Superior temporal gyrus (tissue), 1 donor: ENCODE measurements at regions not wholly inside any gene's neighbourhood (a gene's known extent, or its start where the extent isn't known, plus 50 kb on each side); places are given as distances from the start of the nearest gene placed in this dataset.
A peak's percentile ranks its signal among the peaks of the same experiment; 100 is the strongest.
"Not testable (repeated sequence)": the region's sequence is repeated elsewhere in the genome, so short reads cannot be mapped to it uniquely, and the experiment has no call there.

Experiments used
- DNase-seq: peaks from one replicate; pipeline ENCODE4 v3.0.0-alpha.2; 2016; ENCODE audit errors: extremely low spot score

- no peak for DNase-seq
Measured at GRCh38 chrX:13476384-13476783, 93.0 kb upstream of the EGFL6 start.

- no peak for DNase-seq
Measured at GRCh38 chrX:13474164-13474516, 95.3 kb upstream of the EGFL6 start.

DNA sequence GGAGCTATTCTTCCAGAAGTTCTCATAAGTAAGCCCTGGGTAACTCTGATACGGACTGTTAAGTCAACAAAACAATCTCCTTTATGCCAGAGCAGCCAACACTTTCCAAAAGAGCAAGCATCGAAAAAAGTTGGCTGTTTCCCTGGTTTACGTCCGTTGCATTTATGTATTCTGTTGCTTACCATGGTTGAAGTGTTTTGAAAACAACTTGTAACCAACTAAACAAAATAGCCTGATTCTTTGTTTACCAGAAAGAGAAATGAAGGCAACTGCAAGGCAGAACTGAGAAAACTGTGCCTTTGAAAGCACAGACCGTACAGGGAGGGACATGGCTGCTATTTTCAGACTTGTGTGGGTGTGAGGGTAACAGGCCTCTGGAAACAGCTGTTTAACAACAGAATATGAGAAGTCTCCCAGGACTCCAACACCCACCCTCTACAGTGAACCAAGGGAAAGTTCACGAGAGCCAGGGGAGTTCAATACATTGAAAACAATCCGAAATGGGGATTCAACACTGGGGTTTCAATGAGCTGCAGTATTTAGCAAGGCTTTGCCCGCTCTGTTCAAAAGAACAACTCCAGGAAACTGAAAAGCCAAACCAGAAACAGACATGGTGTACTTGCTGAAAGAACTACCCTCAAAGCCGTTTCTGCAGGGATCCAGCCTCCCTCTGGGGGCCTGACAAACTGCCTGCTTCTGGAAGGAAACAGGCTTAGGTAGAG is 95.8 kb upstream of the EGFL6 start:
- peak; percentile 25 for DNase-seq

- DNase-seq = no peak
Measured at GRCh38 chrX:13472975-13473374, 96.4 kb upstream of the EGFL6 start.

- DNase-seq = no peak
Measured at GRCh38 chrX:13471269-13471668, 98.1 kb upstream of the EGFL6 start.

DNA sequence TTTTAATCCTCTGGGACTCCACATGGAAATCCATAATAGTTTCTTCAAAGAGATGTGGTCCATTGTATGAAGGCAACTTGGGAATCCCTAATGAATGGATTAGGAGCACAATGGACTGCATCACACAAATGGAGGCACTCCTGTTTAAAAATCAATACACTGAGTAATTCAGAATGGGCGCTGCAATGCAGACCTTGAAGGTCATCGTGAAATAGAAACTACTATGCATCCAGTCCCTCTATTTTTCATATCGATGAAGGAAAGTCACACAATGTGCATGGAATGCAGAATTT is 98.8 kb upstream of the EGFL6 start:
- no peak for DNase-seq

DNA sequence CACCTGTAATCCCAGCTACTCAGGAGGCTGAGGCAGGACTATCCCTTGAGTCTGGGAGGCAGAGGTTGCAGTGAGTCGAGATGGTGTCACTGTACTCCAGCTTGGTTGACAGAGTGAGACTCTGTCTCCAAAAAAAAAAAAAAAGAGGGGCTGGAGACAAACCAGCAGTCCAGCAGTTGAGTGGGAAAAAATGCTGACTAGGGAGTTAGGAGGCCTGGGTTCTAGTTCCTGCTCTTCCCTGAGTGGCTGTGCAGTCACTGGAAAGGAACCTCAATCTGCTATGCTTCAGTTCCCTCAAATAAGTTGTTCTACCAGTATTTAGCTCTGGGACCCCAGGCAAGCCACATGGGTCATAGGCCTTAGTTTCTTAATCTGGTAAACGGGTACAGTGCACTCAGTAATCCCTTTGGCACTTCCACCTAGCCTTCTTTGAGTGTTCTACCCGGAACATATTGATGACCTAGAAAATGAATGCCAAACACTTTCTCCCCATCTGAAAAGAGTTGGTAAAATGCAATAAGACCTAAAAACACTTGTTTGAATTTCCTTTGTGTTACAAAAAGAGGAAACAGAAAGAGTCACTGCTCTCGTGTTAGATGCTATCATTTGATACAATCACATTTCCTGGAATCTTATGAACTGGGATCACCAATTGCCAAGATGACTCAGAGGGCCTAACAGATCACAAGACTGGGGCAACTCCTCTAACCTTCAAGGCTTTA is 99.3 kb upstream of the EGFL6 start:
- no peak for DNase-seq

- no peak for DNase-seq
Measured at GRCh38 chrX:13468096-13468495, 101.3 kb upstream of the EGFL6 start.

DNA sequence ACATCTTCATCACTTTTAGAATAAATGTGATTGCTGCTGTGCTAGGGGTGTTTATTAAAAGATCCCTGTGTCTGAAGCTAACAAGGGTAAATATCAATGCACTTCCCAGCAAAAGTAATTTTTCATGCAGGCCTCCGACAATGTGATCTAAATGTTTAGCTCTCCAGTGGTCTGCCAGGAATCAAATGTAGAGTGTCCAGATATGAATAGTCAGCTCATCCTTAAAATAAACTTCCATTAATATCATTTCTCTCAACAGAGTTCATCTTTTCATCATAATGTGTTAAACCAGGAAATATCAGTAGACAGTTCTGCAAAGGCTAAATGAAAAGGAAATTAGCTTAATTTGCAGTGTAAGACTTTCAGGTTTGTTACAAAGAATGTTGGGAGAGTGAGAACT is 102.2 kb upstream of the EGFL6 start:
- DNase-seq = no peak

- DNase-seq = no peak
Measured at GRCh38 chrX:13464599-13465275, 104.7 kb upstream of the EGFL6 start.

DNA sequence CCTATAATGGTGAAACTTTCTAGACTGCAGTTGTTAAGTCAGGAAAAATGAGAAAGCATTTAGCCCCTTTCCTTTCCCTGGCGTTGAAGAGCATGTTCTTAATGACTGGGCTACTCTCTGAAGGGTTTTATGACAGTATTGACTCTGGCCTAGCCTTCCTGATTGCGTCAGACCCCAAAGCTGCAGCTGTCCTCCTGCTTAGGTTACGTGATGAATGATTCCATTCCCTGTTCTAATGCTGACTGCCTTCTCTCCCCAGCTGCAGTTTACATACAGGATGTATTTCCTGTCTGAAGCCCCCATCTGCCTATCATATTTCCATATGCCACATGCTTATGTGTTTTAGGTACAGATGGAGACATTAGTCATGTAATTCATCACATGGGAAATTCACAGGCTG is 105.8 kb upstream of the EGFL6 start:
- no peak for DNase-seq

- DNase-seq = no peak
Measured at GRCh38 chrX:13452283-13452682, 117.1 kb upstream of the EGFL6 start.

DNA sequence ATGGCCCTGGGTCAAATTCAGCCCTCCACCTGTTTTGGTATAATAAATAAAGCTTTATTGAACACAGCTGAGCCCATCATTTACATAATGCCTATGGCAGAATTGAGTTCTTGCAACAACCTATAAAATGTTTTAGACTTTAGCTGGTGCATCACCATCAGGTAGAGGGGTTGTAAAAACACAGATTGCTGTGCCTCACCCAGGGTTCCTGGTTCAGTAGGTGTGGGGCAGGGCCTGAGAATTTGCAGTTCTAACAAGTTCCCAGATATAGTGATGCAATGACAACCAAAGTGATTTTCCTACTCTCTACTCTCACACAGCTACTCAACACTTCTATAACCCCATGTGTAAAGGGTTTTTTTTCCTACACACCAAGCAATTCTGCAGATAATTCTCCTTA is 120.0 kb upstream of the EGFL6 start:
- no peak for DNase-seq

DNA sequence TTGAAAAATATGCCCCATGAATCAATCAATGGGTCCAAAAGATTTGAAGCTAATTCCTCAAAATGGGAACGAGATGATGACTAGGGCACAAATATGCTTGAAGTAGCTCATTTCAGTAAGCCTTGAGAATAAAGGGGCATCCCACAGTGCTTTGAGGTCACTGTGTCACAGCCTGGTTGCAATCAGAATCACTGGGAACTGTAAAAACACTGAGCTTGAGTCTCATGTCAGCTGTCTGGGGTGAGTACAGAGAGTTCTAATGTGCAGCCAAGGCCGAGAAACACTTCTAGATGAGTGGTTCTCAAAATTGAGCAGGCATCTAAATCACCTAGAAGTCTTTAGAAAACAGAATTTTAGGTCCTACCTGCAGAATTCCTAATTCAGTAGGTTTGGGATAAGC is 120.5 kb upstream of the EGFL6 start:
- no peak for DNase-seq

DNA sequence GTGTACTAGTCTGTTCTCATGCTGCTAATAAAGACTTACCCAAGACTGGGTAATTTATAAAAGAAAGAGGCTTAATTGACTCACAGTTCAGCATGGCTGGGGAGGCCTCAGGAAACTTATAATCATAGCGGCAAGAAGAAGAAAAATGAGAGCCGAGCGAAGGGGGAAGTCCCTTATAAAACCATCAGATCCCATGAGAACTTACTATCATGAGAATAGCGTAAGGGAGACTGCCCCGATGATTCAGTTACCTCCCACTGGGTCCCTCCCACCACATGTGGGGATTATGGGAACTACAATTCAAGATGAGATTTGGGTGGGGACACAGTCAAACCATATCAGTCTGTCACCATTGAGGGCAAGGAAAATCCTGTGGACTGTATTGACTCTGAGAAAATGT is 121.8 kb upstream of the ATXN3L start:
- not testable (repeated sequence) for DNase-seq

GRCh38 chrX:13440176-13440575 is 120.3 kb upstream of the ATXN3L start:
- DNase-seq = no peak

GRCh38 chrX:13433298-13433605 is 113.4 kb upstream of the ATXN3L start:
- DNase-seq = no peak

- no peak for DNase-seq
Measured at GRCh38 chrX:13432414-13433297, 112.8 kb upstream of the ATXN3L start.

GRCh38 chrX:13430136-13430827 is 110.4 kb upstream of the ATXN3L start:
- DNase-seq = no peak

- DNase-seq = no peak
Measured at GRCh38 chrX:13428053-13428786, 108.4 kb upstream of the ATXN3L start.

- DNase-seq = no peak
Measured at GRCh38 chrX:13427441-13428052, 107.7 kb upstream of the ATXN3L start.
